ENCODE measurements at regions not wholly inside any gene's neighbourhood (a gene's known extent, or its start where the extent isn't known, plus 50 kb on each side); places are given as distances from the start of the nearest gene placed in this dataset.

DNA sequence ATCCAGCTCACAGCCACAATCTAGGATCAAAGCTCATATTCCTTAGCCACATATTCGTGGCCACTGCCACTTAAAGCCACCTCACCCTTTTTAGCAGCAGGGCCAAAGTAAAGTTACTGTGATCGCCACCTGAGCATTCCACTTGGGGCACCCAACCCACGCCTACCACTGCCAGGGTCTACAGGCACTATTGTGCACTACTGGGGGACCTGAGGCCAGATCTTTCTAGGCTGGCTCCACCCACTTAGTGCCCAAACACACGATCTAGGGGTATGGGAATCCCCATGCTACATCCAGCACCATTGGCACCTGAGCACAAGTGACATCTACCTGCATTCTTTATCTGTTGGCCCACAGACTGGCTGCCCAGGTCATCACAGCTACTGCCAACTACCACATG is 517.9 kb upstream of the PRR20A start:
- TF ChIP-seq EZH2 (IDR thresholded peaks at IDR 0.05) (no peak), POLR2AphosphoS5 (IDR thresholded peaks at IDR 0.05; ENCODE audit: borderline replicate concordance, low read depth, low read length) (no peak)
